ENCODE measurements at regions not wholly inside any gene's neighbourhood (a gene's known extent, or its start where the extent isn't known, plus 50 kb on each side); places are given as distances from the start of the nearest gene placed in this dataset.
A peak's percentile ranks its signal among the peaks of the same experiment; 100 is the strongest.

DNA sequence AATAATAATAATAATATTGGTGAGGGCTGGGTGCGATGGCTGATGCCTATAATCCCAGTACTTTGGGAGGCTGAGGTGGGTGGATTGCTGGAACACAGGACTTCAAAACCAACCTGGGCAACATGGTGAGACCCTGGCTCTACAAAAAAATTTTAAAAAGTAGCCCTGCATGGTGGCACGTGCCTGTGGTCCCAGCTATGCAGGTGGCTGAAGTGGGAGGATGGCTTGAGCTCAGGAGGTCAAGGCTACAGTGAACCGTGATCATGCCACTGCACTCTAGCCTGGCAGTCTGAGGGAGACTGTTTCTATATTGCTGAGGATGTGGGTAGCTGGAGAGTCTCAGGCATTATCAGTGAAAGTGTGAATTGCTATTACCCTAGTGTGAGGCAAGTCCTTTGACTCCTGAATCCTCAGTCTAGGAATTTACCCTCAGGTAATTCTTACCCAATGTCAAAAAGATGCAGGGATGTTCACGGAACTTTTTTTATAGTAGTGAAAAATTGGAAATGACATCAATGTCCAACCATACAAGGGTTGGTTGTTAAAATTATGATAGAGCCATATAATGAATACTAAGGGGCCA, 61.8 kb upstream of the RPL11 start:
- Histone ChIP-seq H3K9ac (no peak overlapping the region), H3K4me2 (peak overlapping the region in 3 of 11 experiments; percentile 58 to 74 (median 73); a peak in 2 of 22 replicates), H3K4me3 (no peak overlapping the region), H3K27me3 (peaks cover 0 to 23% (median 0%) of the 10 kb centered on the region in 11 experiments; a peak in 6 of 22 replicates), H4K20me1 (no peaks in the 10 kb centered on the region), H3K4me1 (peaks cover 17 to 82% (median 50%) of the 10 kb centered on the region in 10 experiments), H3K36me3 (no peaks in the 10 kb centered on the region), H3K9me3 (replicated peaks in 1 of 11) (no peaks in the 10 kb centered on the region), H3K27ac (peak overlapping the region in 2 of 11 experiments; percentile 21 to 47; a peak in 2 of 22 replicates)
- no peak for TF ChIP-seq Cebpa-rat (IDR thresholded peaks at IDR 0.05)

DNA sequence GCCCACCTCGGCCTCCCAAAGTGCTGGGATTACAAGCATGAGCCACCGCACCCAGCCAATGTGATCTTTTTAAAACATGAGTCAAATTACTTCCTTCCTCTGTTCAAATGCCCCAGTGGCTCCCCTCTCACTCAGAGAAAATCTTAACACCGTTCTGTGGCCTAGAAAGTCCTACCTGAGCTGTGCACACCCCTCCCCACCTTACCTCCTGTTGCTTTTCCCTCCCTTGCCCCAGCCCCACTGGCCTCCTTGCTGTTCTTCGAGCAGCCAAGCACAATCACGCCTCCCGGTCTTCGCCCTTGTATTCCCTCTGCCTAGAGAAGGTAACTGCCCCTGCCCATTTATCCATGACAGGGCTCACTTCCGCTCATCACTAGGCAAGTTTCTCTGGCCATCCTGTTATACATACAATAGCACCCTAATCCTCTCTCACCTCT, 62.6 kb upstream of the RPL11 start:
- H3K9ac ChIP-seq = peak overlapping the region in 4 of 11 experiments; percentile 26 to 52 (median 40); a peak in 3 of 22 replicates
- no peaks in the 10 kb centered on the region for H3K9me3 ChIP-seq (replicated peaks in 1 of 11)
- TF ChIP-seq Cebpa-rat (IDR thresholded peaks at IDR 0.05) = no peak
- peak overlapping the region in 4 of 11 experiments; percentile 18 to 68 (median 52); a peak in 8 of 22 replicates for H3K27ac ChIP-seq
- H3K4me1 ChIP-seq = peaks cover 9 to 82% (median 50%) of the 10 kb centered on the region in 10 experiments
- peaks cover 0 to 23% (median 0%) of the 10 kb centered on the region in 11 experiments; a peak in 6 of 22 replicates for H3K27me3 ChIP-seq
- H4K20me1 ChIP-seq = no peaks in the 10 kb centered on the region
- peak overlapping the region; percentile 36 to 75 (median 58); a peak in 21 of 22 replicates for H3K4me2 ChIP-seq
- no peaks in the 10 kb centered on the region for H3K36me3 ChIP-seq
- H3K4me3 ChIP-seq = no peak overlapping the region

DNA sequence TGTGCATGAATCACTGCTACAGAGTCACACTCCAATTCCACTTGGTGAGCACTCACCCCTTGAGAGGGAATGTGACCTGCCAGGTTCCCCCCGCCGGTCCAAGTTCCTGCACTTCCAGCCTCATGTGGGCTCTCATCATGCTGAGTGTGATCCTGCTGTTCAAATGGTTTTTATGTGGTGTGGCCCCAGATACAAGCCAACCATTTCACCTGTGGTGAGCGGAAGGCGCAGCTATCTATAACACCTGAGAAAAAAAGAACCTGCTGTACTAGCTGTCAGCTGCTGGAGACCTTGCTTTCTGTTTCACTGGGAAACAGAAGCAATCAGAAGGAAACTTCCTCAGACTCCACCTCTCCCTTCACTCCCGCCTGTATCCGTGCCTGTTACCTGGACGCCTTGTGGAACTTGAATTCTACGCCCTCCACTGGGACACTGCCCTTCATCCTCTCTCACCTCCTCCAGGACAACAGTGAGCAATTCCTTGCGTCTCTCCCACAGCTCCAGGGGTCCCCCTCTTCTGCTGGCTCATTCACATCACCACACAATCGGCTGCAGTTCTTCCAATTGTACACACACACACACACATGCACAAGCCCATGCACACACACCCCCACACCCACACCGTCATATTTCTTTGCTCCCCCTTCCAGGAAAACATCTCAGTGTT, 64.4 kb upstream of the RPL11 start:
- H4K20me1 ChIP-seq = no peaks in the 10 kb centered on the region
- TF ChIP-seq Cebpa-rat (IDR thresholded peaks at IDR 0.05) = no peak
- peaks cover 0 to 8% (median 0%) of the 10 kb centered on the region in 11 experiments; a peak in 3 of 22 replicates for H3K27me3 ChIP-seq
- H3K4me2 ChIP-seq = peak overlapping the region in 1 of 11 experiments; percentile 15; a peak in 3 of 22 replicates
- no peak overlapping the region for H3K9ac ChIP-seq
- H3K4me3 ChIP-seq = no peak overlapping the region
- H3K4me1 ChIP-seq = peaks cover 7 to 71% (median 38%) of the 10 kb centered on the region in 10 experiments; a peak in 19 of 20 replicates
- H3K9me3 ChIP-seq (replicated peaks in 1 of 11) = no peaks in the 10 kb centered on the region
- H3K36me3 ChIP-seq = no peaks in the 10 kb centered on the region
- no peak overlapping the region for H3K27ac ChIP-seq

GRCh38 chr1:23625929-23626535, 65.6 kb upstream of the RPL11 start:
- no peak overlapping the region for H3K27ac ChIP-seq
- no peak overlapping the region for H3K4me3 ChIP-seq
- H3K27me3 ChIP-seq = peaks cover 0 to 5% (median 0%) of the 10 kb centered on the region in 11 experiments; a peak in 2 of 22 replicates
- no peaks in the 10 kb centered on the region for H4K20me1 ChIP-seq
- no peaks in the 10 kb centered on the region for H3K36me3 ChIP-seq
- peaks cover 7 to 80% (median 40%) of the 10 kb centered on the region in 10 experiments; a peak in 19 of 20 replicates for H3K4me1 ChIP-seq
- no peak for TF ChIP-seq Cebpa-rat (IDR thresholded peaks at IDR 0.05)
- H3K9ac ChIP-seq = no peak overlapping the region
- peak overlapping the region in 1 of 11 experiments; percentile 17; a peak in 1 of 22 replicates for H3K4me2 ChIP-seq
- no peaks in the 10 kb centered on the region for H3K9me3 ChIP-seq (replicated peaks in 1 of 11)

DNA sequence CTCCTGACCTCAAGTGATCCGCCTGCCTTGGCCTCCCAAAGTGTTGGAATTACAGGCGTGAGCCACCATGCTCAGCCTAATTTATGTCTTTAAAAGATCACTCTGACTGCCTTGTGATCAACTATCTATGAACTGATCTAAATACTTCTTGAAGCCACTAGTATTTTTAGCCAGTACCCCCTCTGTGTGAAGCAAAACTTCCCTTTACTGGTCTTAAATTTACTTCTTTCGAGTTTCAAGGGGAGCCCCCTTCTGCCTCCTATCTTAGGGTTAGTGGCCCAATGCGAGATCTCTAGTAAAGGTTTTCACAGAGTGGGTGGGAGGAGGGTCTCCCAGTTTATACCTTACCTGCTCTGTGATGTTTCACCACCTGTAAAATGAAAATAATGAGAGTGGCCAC, 66.1 kb upstream of the RPL11 start:
- H3K9ac ChIP-seq = no peak overlapping the region
- no peak for TF ChIP-seq Cebpa-rat (IDR thresholded peaks at IDR 0.05)
- peak overlapping the region in 3 of 11 experiments; percentile 11 to 17 (median 15); a peak in 5 of 22 replicates for H3K4me2 ChIP-seq
- H3K27me3 ChIP-seq = peaks cover 0 to 5% (median 0%) of the 10 kb centered on the region in 11 experiments; a peak in 6 of 22 replicates
- H3K36me3 ChIP-seq = no peaks in the 10 kb centered on the region
- H3K4me3 ChIP-seq = no peak overlapping the region
- no peaks in the 10 kb centered on the region for H4K20me1 ChIP-seq
- H3K9me3 ChIP-seq (replicated peaks in 1 of 11) = no peaks in the 10 kb centered on the region
- peaks cover 7 to 80% (median 46%) of the 10 kb centered on the region in 10 experiments; a peak in 19 of 20 replicates for H3K4me1 ChIP-seq
- H3K27ac ChIP-seq = no peak overlapping the region

GRCh38 chr1:23624440-23624839, 65.1 kb upstream of the ID3 start:
- Histone ChIP-seq H3K27me3 (peaks cover 0 to 15% (median 0%) of the 10 kb centered on the region in 11 experiments; a peak in 8 of 22 replicates), H3K4me1 (peaks cover 10 to 79% (median 50%) of the 10 kb centered on the region in 10 experiments; a peak in 19 of 20 replicates), H3K27ac (0 out of 22 replicates have a peak overlapping the region, but pooled peaks of 1 of the 11 experiments have one; percentile 31), H3K4me2 (peak overlapping the region in 3 of 11 experiments; percentile 13 to 25 (median 16); a peak in 2 of 22 replicates), H4K20me1 (no peaks in the 10 kb centered on the region), H3K9me3 (replicated peaks in 1 of 11) (no peaks in the 10 kb centered on the region), H3K9ac (peak overlapping the region in 1 of 11 experiments; percentile 2; a peak in 1 of 22 replicates), H3K4me3 (no peak overlapping the region), H3K36me3 (no peaks in the 10 kb centered on the region)
- TF ChIP-seq Cebpa-rat (IDR thresholded peaks at IDR 0.05) = no peak

DNA sequence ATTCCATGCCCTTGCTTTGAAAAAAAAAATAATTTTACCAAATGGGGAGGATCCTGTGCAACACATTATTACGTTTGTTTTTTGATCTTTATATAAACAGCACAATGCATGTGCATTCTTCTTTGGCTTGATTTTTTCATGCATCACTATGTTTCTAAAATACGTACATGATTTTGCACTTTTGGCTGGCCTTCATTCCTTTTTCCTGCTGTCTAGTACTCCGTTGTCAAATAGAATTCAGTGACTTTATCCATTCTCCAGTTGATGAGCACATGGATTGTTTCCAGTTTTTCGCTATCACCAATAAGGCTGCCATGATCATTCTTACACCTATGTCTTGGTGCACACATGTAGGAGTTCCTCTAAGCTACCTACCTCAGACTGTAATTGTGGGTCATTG, 63.0 kb upstream of the ID3 start:
- no peak overlapping the region for H3K4me2 ChIP-seq
- no peak overlapping the region for H3K4me3 ChIP-seq
- TF ChIP-seq Cebpa-rat (IDR thresholded peaks at IDR 0.05) = no peak
- H3K36me3 ChIP-seq = no peaks in the 10 kb centered on the region
- no peaks in the 10 kb centered on the region for H3K9me3 ChIP-seq (replicated peaks in 1 of 11)
- peaks cover 4 to 75% (median 50%) of the 10 kb centered on the region in 10 experiments; a peak in 17 of 20 replicates for H3K4me1 ChIP-seq
- H3K27me3 ChIP-seq = peaks cover 0 to 28% (median 0%) of the 10 kb centered on the region in 11 experiments; a peak in 8 of 22 replicates
- H4K20me1 ChIP-seq = no peaks in the 10 kb centered on the region
- H3K27ac ChIP-seq = no peak overlapping the region
- H3K9ac ChIP-seq = no peak overlapping the region

DNA sequence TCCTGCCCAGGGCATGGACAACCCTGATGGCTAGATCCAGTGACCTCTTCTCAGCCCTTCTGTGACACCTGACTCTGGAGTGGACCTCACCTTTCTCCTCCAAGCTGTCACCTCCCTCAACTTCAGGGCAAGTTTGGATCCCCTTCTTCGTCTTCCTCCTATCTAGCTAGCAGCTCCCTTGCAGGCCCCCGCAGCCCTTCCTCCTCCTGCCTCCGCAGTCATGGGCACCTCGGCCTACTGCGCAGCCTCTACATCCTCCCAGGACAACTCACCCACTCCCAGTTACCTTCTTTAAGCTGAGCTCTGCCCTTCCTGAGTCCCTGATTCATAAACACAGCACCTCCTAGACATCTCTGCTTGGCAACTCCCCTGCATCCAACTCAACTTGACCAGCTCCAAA, 61.3 kb upstream of the ID3 start:
- Histone ChIP-seq H3K27me3 (peaks cover 0 to 28% (median 0%) of the 10 kb centered on the region in 11 experiments; a peak in 8 of 22 replicates), H4K20me1 (no peaks in the 10 kb centered on the region), H3K36me3 (0 out of 22 replicates have a peak, but pooled peaks cover 0 to 3% (median 0%) of the 10 kb centered on the region in 11 experiments), H3K27ac (peak overlapping the region in 5 of 11 experiments; percentile 20 to 78 (median 73); a peak in 8 of 22 replicates), H3K4me1 (peaks cover 4 to 80% (median 52%) of the 10 kb centered on the region in 10 experiments; a peak in 17 of 20 replicates), H3K4me3 (no peak overlapping the region; a peak in 1 of 20 replicates), H3K9me3 (replicated peaks in 1 of 11) (peaks cover 0 to 3% (median 0%) of the 10 kb centered on the region in 11 experiments; a peak in 1 of 22 replicates), H3K9ac (peak overlapping the region in 3 of 11 experiments; percentile 70 to 76 (median 75); a peak in 4 of 22 replicates), H3K4me2 (peak overlapping the region in 8 of 11 experiments; percentile 76 to 93 (median 82); a peak in 15 of 22 replicates)
- no peak for TF ChIP-seq Cebpa-rat (IDR thresholded peaks at IDR 0.05)
